ENCODE measurements at regions not wholly inside any gene's neighbourhood (a gene's known extent, or its start where the extent isn't known, plus 50 kb on each side); places are given as distances from the start of the nearest gene placed in this dataset.

GRCh38 chr12:107978201-107978600, 150.9 kb upstream of the WSCD2 start:
- no peak for DNase-seq (ENCODE audit: low read depth)

- no peak for DNase-seq (ENCODE audit: low read depth)
Measured at GRCh38 chr12:107978641-107979040, 150.4 kb upstream of the WSCD2 start.

- no peak for DNase-seq (ENCODE audit: low read depth)
Measured at GRCh38 chr12:107983756-107984472, 145.2 kb upstream of the WSCD2 start.

- DNase-seq (ENCODE audit: low read depth) = no peak
Measured at GRCh38 chr12:107984973-107985372, 144.1 kb upstream of the WSCD2 start.

- no peak for DNase-seq (ENCODE audit: low read depth)
Measured at GRCh38 chr12:107986183-107986582, 142.9 kb upstream of the WSCD2 start.

- no peak for DNase-seq (ENCODE audit: low read depth)
Measured at GRCh38 chr12:107990325-107990724, 138.8 kb upstream of the WSCD2 start.

GRCh38 chr12:107992029-107992428, 137.1 kb upstream of the WSCD2 start:
- no peak for DNase-seq (ENCODE audit: low read depth)

GRCh38 chr12:107992870-107993451, 136.1 kb upstream of the WSCD2 start:
- DNase-seq (ENCODE audit: low read depth) = peak; percentile 3

- DNase-seq (ENCODE audit: low read depth) = no peak
Measured at GRCh38 chr12:107998863-107999262, 130.2 kb upstream of the WSCD2 start.

- no peak for DNase-seq (ENCODE audit: low read depth)
Measured at GRCh38 chr12:108000111-108000510, 129.0 kb upstream of the WSCD2 start.

- DNase-seq (ENCODE audit: low read depth) = no peak
Measured at GRCh38 chr12:108004319-108004718, 124.8 kb upstream of the WSCD2 start.

- no peak for DNase-seq (ENCODE audit: low read depth)
Measured at GRCh38 chr12:108008163-108008905, 120.8 kb upstream of the WSCD2 start.

GRCh38 chr12:108009442-108010070, 119.5 kb upstream of the WSCD2 start:
- DNase-seq (ENCODE audit: low read depth) = no peak

GRCh38 chr12:108016022-108016564, 113.0 kb upstream of the WSCD2 start:
- DNase-seq (ENCODE audit: low read depth) = no peak

GRCh38 chr12:108017472-108018057, 111.5 kb upstream of the WSCD2 start:
- no peak for DNase-seq (ENCODE audit: low read depth)

GRCh38 chr12:108019862-108020261, 109.2 kb upstream of the WSCD2 start:
- DNase-seq (ENCODE audit: low read depth) = no peak

GRCh38 chr12:108021141-108021540, 107.9 kb upstream of the WSCD2 start:
- DNase-seq (ENCODE audit: low read depth) = no peak

GRCh38 chr12:108021949-108022522, 107.1 kb upstream of the WSCD2 start:
- no peak for DNase-seq (ENCODE audit: low read depth)

GRCh38 chr12:108029051-108029835, 99.8 kb upstream of the WSCD2 start:
- DNase-seq (ENCODE audit: low read depth) = no peak

- no peak for DNase-seq (ENCODE audit: low read depth)
Measured at GRCh38 chr12:108033090-108033489, 96.0 kb upstream of the WSCD2 start.

GRCh38 chr12:108035372-108035771, 93.7 kb upstream of the WSCD2 start:
- DNase-seq (ENCODE audit: low read depth) = no peak

All from amniotic epithelial cell (primary cell).